ENCODE measurements at regions not wholly inside any gene's neighbourhood (a gene's known extent, or its start where the extent isn't known, plus 50 kb on each side); places are given as distances from the start of the nearest gene placed in this dataset.
"Not testable (repeated sequence)": the region's sequence is repeated elsewhere in the genome, so short reads cannot be mapped to it uniquely, and the experiment has no call there.

- H3K27ac Mint-ChIP-seq; H3K36me3 Mint-ChIP-seq (ENCODE audit: low read depth); CTCF ChIA-PET; H3K9me3 Mint-ChIP-seq; POLR2A ChIA-PET; H3K4me3 Mint-ChIP-seq; intact Hi-C loops (cut with micrococcal nuclease); H3K27me3 Mint-ChIP-seq; DNase-seq; H3K4me1 Mint-ChIP-seq (ENCODE audit: low read depth); ATAC-seq: not testable (repeated sequence)
Observed at GRCh38 chrY:25152322-25152721, 100.4 kb upstream of the BPY2C start.

GRCh38 chrY:25148007-25148406 is 96.1 kb upstream of the BPY2C start:
- ATAC-seq, result peak; percentile 89
- CTCF ChIA-PET; intact Hi-C loops (cut with micrococcal nuclease); H3K27ac Mint-ChIP-seq; POLR2A ChIA-PET; H3K36me3 Mint-ChIP-seq (ENCODE audit: low read depth); H3K4me1 Mint-ChIP-seq (ENCODE audit: low read depth); H3K4me3 Mint-ChIP-seq; H3K27me3 Mint-ChIP-seq; DNase-seq; H3K9me3 Mint-ChIP-seq: not testable (repeated sequence)

DNA sequence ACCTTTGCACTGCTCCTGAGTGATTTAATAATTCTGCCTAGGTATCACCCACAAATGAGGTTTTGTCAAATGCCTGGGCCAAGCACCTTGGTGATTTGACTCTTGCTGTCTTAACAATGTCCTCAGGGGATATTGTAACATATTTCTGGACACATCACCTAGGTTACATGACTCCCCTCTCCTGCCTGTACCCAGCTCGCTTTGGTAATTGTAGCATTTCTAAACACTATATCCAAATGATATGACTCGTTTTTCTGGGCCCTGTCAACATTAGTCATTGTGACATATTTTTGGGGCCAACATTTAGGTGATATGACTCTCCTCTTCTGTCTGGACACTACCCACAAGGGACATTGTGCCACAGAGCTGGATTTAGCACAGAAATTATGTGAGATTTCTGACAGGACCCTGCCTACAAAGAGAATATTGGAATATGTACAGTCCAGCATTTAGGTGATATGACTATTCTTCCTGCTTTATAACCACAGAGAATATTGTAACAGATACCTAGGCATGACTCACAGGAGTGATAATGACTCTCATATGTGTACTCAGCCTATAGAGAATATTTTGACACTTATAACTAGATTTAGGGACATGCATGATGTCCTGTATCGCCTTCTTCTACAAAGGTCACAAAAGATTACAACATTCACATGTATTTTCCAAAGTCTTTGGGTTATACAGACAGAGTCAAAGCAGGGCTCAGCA is 80.4 kb upstream of the BPY2C start:
- H3K27ac Mint-ChIP-seq; H3K27me3 Mint-ChIP-seq; H3K9me3 Mint-ChIP-seq; H3K4me3 Mint-ChIP-seq; H3K4me1 Mint-ChIP-seq (ENCODE audit: low read depth); H3K36me3 Mint-ChIP-seq (ENCODE audit: low read depth); ATAC-seq; intact Hi-C loops (cut with micrococcal nuclease); POLR2A ChIA-PET; CTCF ChIA-PET; DNase-seq: not testable (repeated sequence)

DNA sequence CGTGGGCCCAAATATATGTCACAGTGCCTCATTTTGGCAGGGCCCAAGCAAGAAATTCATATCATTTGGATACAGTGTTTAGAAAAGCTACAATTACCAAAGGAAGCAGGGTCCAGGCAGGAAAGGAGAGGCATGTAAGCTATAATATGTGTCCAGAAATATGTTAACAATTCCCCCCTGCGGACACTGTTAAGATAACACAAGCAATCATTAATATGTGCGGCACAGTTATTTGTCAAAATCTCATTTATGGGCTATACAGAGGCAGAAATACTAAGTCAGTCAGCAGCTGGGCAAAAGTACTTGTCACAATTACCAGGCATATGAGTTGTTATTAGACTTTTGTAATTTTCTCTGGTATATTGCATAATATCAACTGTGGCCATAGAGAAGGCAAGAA is 69.0 kb upstream of the BPY2C start:
- H3K9me3 Mint-ChIP-seq; H3K27me3 Mint-ChIP-seq; CTCF ChIA-PET; H3K27ac Mint-ChIP-seq; intact Hi-C loops (cut with micrococcal nuclease); ATAC-seq; POLR2A ChIA-PET; H3K36me3 Mint-ChIP-seq (ENCODE audit: low read depth); H3K4me3 Mint-ChIP-seq; H3K4me1 Mint-ChIP-seq (ENCODE audit: low read depth); DNase-seq: not testable (repeated sequence)

DNA sequence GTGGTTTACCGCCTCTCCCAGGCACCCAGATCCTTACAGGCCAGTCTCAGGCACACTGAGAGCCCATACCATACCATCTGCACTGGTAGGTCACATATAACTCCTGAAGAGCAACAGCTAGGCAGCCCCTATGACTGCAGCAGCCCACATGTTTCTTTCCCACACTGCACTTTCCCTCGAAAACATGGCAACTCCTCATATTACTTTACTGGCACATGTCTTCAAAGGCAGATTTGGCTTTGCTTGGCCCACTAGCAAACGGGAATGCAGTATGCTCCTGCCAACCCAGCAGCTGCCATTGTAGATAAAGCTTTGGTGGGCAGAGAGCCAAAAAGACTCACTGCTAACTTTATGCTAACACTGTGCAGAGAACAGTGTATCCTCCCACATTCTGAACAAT is 56.3 kb upstream of the BPY2C start:
- POLR2A ChIA-PET; H3K36me3 Mint-ChIP-seq (ENCODE audit: low read depth); intact Hi-C loops (cut with micrococcal nuclease); H3K27me3 Mint-ChIP-seq; DNase-seq; CTCF ChIA-PET; H3K27ac Mint-ChIP-seq; H3K4me3 Mint-ChIP-seq; ATAC-seq; H3K9me3 Mint-ChIP-seq; H3K4me1 Mint-ChIP-seq (ENCODE audit: low read depth): not testable (repeated sequence)
